Putamen (tissue), 1 donor: ENCODE measurements at regions not wholly inside any gene's neighbourhood (a gene's known extent, or its start where the extent isn't known, plus 50 kb on each side); places are given as distances from the start of the nearest gene placed in this dataset.

ENCODE experiments used
- DNase-seq: peaks from one replicate; pipeline ENCODE4 v3.0.0-alpha.2; 2016; ENCODE audit warnings: low spot score

DNA sequence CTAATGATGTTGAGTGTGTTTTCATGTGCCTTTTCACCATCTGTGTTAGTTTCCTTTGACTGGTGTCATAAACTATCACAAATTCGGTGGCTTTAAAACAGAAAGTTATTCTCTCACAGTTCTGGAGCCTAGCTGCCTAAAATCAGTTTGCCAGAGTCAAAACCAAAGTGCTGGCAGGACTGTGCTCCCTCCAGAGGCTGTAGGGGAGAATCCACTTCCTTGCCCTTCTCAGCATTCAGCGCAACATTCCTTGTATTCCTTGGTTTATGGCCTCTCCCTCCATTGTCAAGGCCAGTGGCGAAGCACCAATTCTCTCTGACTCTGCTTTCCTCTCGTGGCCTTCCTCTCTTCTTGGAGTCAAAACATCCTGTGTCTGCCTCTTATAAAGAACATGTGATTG is 174.2 kb upstream of the PDE3A start:
- DNase-seq = no peak

- no peak for DNase-seq
Measured at GRCh38 chr12:20196767-20197166, 171.6 kb upstream of the PDE3A start.

GRCh38 chr12:20197411-20197810 is 170.9 kb upstream of the PDE3A start:
- DNase-seq = no peak

DNA sequence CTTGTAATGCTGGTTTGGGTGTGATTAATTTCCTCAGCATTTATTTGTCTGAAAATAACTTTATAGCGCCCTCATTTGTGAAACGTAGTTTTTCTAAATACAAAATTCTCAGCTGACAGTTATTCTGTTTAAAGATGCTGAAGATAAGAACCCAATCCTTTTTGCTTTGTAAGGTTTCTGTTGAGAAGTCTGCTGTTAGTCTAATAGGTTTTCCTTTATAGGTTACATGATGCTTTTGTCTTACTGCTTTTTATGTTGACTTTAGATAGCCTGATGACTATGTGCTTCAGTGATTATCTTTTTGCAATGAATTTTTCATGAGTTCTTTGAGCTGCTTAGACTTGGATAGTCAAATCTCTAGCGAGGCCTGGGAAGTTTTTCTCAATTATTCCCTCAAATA is 168.6 kb upstream of the PDE3A start:
- DNase-seq = no peak

DNA sequence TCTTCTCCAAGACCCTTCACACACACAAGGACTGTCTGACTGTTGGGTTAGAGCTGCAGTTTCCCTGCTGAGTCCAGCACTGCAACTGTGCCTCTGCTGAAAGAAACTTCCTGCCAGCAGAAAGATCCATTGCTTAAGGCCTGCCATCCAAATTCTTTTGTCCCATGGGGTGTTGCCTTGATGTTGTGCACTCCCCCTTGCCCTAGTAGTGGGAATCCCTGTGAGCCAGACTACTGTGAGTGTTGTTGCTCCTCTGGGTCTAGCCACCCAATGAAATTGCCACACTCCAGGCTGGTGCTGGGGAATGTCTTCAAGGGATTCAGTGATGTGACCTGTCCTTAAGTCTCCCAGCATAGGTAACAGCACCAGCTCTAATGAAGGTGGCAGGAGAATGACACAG is 166.6 kb upstream of the PDE3A start:
- DNase-seq = no peak

DNA sequence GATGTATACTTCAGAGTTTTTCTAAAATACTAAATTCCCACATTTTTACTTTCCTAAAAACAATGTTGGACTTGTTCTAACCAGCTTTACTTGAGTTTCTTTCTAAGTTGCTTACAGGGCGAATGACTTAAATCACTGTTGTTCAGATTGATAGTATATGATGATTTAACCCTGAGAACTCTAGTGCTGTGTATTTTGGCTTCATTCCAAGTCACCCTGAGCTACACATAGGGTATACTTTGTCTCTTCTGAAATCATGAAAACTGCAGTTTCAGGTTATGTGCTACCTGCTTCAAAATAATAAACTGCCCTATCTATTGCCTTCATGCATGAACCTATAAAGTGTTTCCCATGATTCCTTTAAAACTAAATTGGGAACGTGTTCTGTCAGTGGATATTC is 162.5 kb upstream of the PDE3A start:
- no peak for DNase-seq

- DNase-seq = no peak
Measured at GRCh38 chr12:20206410-20206809, 161.9 kb upstream of the PDE3A start.

DNA sequence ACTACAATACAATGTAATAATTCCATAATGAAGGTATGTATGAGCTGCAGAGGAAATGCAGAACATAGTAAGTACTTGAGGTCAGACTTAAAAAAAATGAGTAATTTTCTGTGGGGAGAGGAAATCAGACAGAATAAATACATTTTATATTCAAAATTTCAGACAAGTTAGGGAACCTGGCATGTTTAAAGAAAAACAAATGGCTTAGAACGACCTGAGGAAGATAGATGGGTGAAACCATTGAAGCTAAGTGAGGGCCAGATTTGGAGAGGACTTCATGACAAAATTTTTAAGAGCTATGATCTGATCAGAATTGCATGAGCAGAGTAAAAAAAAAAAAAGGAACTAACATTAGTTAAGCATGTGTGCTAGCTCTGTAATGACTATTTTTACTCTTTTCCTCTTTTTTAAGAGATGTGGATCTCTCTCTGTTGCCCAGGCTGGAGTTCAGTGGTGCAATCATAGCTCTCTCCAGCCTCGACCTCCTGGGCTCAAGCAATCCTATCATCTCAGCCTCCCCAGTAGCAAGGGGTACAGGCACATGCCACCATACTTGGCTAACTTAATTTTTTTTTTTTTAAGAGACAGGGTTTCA is 157.6 kb upstream of the PDE3A start:
- DNase-seq = no peak

- DNase-seq = no peak
Measured at GRCh38 chr12:20211541-20211940, 156.8 kb upstream of the PDE3A start.

GRCh38 chr12:20211981-20212421 is 156.3 kb upstream of the PDE3A start:
- no peak for DNase-seq

- peak; percentile 78 for DNase-seq
Measured at GRCh38 chr12:20212658-20213555, 155.4 kb upstream of the PDE3A start.

- DNase-seq = no peak
Measured at GRCh38 chr12:20213723-20214625, 154.4 kb upstream of the PDE3A start.

GRCh38 chr12:20220339-20220738 is 148.0 kb upstream of the PDE3A start:
- no peak for DNase-seq

DNA sequence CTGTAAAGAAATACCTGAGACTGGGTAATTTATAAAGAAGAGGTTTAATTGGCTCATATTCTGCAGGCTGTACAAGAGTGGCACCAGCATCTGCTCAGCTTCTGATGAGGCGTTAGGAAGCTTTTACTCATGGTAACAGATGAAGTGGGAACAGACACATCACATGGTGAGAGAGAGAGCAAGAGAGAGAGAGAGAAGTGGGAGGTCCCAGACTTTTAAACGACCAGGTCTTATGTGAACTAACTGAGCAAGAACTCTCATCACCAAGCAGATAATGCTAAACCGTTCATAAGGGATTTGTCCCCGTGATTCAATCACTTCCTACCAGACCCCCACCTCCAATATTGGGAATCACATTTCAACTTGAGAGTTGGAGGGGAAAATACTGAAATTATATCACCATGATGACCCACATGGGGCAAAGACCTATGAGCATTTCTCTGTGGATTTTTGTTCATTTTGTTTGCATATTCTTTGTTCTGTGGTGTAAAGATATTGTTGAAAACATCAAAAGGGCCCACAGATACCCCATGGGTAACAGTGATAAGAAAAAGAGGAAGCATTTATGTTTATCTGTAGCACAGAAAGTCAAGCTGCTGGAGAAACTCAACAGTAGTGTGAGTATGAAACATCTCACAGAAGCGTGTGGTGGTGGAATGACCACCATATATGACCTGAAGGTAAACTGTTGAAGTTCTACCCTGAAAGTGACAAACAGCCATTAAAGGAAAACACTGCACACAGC is 135.2 kb upstream of the PDE3A start:
- no peak for DNase-seq

- DNase-seq = no peak
Measured at GRCh38 chr12:20234474-20234873, 133.9 kb upstream of the PDE3A start.

GRCh38 chr12:20237091-20237490 is 131.2 kb upstream of the PDE3A start:
- no peak for DNase-seq

DNA sequence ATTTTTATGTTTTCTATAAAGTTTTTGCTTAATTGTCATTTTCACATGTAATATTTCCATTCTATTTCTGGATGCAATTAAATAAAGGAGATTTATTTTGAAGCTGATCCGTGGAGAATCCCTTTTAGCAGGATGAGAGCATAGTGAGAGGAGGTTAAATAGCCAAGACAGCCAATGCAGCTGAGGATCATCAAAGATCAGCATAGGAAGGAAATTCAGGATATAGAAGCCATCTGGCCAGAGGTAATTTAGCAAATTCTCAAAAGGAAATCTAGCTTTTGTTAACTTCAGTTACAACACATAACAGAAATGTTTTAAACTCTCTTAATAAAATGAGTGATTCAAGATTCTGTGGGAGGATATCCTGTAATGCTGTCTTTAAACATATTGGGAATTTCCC is 122.8 kb upstream of the PDE3A start:
- DNase-seq = no peak

DNA sequence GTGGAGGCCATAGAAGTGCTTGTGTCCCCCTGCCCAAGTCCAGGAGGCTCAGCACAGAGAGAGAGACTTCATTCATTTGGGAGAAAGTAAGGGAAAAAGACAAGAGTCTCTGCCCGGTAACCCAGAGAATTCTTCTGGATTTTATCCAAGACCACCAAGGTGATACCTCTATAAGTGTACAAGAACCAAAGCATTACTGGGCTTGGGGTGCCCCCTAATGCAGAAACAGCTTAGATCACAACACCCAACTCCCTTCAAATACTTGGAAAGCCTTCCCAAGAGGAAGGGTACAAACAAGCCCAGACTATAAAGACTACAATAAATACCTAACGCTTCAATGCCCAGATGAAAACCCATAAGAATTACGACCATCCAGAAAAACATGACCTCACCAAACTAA is 119.7 kb upstream of the PDE3A start:
- no peak for DNase-seq

DNA sequence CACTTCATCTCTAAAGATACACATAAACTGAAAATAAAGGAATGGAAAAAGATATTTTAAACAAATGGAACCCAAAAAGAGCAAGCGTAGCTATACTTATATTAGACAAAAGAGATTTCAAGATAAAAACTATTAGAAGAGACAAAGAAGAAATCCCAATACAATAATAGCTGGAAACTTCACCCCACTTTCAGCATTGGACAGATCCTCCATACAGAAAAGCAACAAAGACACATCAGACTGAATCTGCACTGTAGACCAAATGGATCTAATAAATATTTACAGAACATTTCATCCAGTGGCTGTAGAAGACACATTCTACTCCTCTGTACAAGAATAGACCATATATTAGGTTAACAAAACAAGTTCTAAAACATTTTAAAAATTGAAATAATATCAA is 117.6 kb upstream of the PDE3A start:
- no peak for DNase-seq

- DNase-seq = no peak
Measured at GRCh38 chr12:20257311-20257710, 111.0 kb upstream of the PDE3A start.

- no peak for DNase-seq
Measured at GRCh38 chr12:20259786-20260185, 108.6 kb upstream of the PDE3A start.

GRCh38 chr12:20260851-20261250 is 107.5 kb upstream of the PDE3A start:
- no peak for DNase-seq
